22Rv1 (cell line): ENCODE measurements at regions not wholly inside any gene's neighbourhood (a gene's known extent, or its start where the extent isn't known, plus 50 kb on each side); places are given as distances from the start of the nearest gene placed in this dataset.

ENCODE experiments used
- H3K27ac ChIP-seq: fragments of 450-650 bp; 2 replicates; pipeline ENCODE4 v1.5.1; 2017
- CTCF ChIP-seq: fragments of 450-650 bp; IDR thresholded peaks from 2 replicates; pipeline ENCODE4 v1.5.1; 2017; ENCODE audit warnings: mild to moderate bottlenecking
- ZFX ChIP-seq: fragments of 450-650 bp; IDR thresholded peaks from 2 replicates; pipeline ENCODE4 v1.6.1; 2017; ENCODE audit warnings: antibody characterized with exemption, borderline replicate concordance

- no peak overlapping the region for H3K27ac ChIP-seq
- TF ChIP-seq ZFX (no peak), CTCF (no peak)
These were observed 72.6 kb upstream of the CPEB2 start for GRCh38 chr4:14929669-14930068.

GRCh38 chr4:14934704-14935390 lies 67.4 kb upstream of the CPEB2 start:
- H3K27ac ChIP-seq, result no peak overlapping the region
- TF ChIP-seq ZFX, result no peak
- no peak for TF ChIP-seq CTCF

GRCh38 chr4:14943749-14944148 lies 58.5 kb upstream of the CPEB2 start:
- no peak overlapping the region for H3K27ac ChIP-seq
- TF ChIP-seq CTCF (no peak), ZFX (no peak)

GRCh38 chr4:14952352-14952751 lies 49.9 kb upstream of the CPEB2 start:
- TF ChIP-seq CTCF (no peak), ZFX (no peak)

More at GRCh38 chr4:14952352-14952751, 49.9 kb upstream of the CPEB2 start:
- H3K27ac ChIP-seq, result no peak overlapping the region
